Right lobe of liver (tissue), 4 donors: ENCODE measurements at regions not wholly inside any gene's neighbourhood (a gene's known extent, or its start where the extent isn't known, plus 50 kb on each side); places are given as distances from the start of the nearest gene placed in this dataset.

ENCODE experiments used
- POLR2A ChIP-seq: fragments of 450-650 bp; IDR thresholded peaks from one replicate; pipeline ENCODE4 v1.6.1; 2017; ENCODE audit warnings: antibody characterized with exemption, mild to moderate bottlenecking
- TF ChIP-seq, protein P1 (sequence below), 4 donors: fragments of 200-600 bp in 3 of 4; fragments of 450-650 bp in 1 of 4; IDR thresholded peaks; one replicate each; pipeline versions ENCODE4 v1.5.1 to v1.8.0; 2016 to 2022; ENCODE audit warnings: antibody characterized with exemption in 4 of 4, mild to moderate bottlenecking in 2 of 4
- donor health status: DM: no; HTN: no; CAD: no.
- donor health status: DM: no; HTN: no; CAD: no.
- donor health status: DM: no; HTN: yes; CAD: no.

DNA sequence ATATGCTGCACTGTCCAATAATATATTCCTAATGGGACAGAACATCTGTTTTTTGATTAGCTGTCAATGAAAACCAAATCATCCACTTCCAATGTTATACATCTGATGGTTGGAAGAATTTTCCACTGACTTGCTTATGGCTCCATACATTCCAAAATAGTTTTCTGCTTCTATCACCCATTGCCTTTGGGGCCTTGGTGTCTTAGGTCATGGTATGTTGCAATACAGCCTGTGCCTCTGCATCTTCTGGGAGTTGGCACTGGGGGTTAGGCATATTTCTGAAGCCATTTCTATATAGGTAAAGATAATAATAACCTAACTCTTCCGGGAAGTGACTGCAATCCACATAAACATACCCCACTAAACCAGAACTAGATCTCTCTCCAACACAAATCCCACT lies 53.2 kb upstream of the NR3C2 start:
- TF ChIP-seq POLR2A = no peak
- TF ChIP-seq, protein P1, sequence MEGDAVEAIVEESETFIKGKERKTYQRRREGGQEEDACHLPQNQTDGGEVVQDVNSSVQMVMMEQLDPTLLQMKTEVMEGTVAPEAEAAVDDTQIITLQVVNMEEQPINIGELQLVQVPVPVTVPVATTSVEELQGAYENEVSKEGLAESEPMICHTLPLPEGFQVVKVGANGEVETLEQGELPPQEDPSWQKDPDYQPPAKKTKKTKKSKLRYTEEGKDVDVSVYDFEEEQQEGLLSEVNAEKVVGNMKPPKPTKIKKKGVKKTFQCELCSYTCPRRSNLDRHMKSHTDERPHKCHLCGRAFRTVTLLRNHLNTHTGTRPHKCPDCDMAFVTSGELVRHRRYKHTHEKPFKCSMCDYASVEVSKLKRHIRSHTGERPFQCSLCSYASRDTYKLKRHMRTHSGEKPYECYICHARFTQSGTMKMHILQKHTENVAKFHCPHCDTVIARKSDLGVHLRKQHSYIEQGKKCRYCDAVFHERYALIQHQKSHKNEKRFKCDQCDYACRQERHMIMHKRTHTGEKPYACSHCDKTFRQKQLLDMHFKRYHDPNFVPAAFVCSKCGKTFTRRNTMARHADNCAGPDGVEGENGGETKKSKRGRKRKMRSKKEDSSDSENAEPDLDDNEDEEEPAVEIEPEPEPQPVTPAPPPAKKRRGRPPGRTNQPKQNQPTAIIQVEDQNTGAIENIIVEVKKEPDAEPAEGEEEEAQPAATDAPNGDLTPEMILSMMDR (IDR thresholded peaks at IDR 0.05) = no peak
